Parathyroid adenoma (tissue), 2 donors: ENCODE measurements at regions not wholly inside any gene's neighbourhood (a gene's known extent, or its start where the extent isn't known, plus 50 kb on each side); places are given as distances from the start of the nearest gene placed in this dataset.

ENCODE experiments used
- H2AFZ ChIP-seq: fragments of 300-600 bp; sonication (generic); one replicate; pipeline ENCODE4 v1.7.0; 2017; ENCODE audit warnings: antibody characterized with exemption, mild to moderate bottlenecking
- H3K27ac ChIP-seq: fragments of 300-600 bp; sonication (generic); one replicate; pipeline ENCODE4 v1.7.0; 2017
- H3K27me3 ChIP-seq: fragments of 300-600 bp; sonication (generic); one replicate; pipeline ENCODE4 v1.7.0; 2017; ENCODE audit warnings: low read length; ENCODE audit not compliant: control insufficient read depth, insufficient read depth
- H3K36me3 ChIP-seq: fragments of 300-600 bp; sonication (generic); one replicate; pipeline ENCODE4 v1.7.0; 2017; ENCODE audit warnings: low read length; ENCODE audit not compliant: control insufficient read depth, insufficient read depth
- H3K4me1 ChIP-seq: fragments of 300-600 bp; sonication (generic); one replicate; pipeline ENCODE4 v1.7.0; 2017; ENCODE audit warnings: control low read depth
- H3K4me2 ChIP-seq: fragments of 300-600 bp; sonication (generic); one replicate; pipeline ENCODE4 v1.7.0; 2017; ENCODE audit warnings: low read length
- H3K4me3 ChIP-seq: fragments of 300-600 bp; sonication (generic); one replicate; pipeline ENCODE4 v1.7.0; 2017; ENCODE audit warnings: low read depth, low read length
- H3K79me2 ChIP-seq: fragments of 300-600 bp; sonication (generic); one replicate; pipeline ENCODE4 v1.7.0; 2017; ENCODE audit warnings: control low read depth
- H3K9ac ChIP-seq: fragments of 300-600 bp; sonication (generic); one replicate; pipeline ENCODE4 v1.7.0; 2017; ENCODE audit warnings: mild to moderate bottlenecking
- H3K9me3 ChIP-seq: fragments of 300-600 bp; sonication (generic); one replicate; pipeline ENCODE4 v1.7.0; 2017; ENCODE audit warnings: low read length; ENCODE audit not compliant: control insufficient read depth
- TF ChIP-seq, protein P1 (sequence below): fragments of 300-600 bp; sonication (generic); IDR thresholded peaks from one replicate; pipeline ENCODE4 v1.7.0; 2017; ENCODE audit warnings: antibody characterized with exemption, mild to moderate bottlenecking
- donor health status: primary hyperparathyroidism.

DNA sequence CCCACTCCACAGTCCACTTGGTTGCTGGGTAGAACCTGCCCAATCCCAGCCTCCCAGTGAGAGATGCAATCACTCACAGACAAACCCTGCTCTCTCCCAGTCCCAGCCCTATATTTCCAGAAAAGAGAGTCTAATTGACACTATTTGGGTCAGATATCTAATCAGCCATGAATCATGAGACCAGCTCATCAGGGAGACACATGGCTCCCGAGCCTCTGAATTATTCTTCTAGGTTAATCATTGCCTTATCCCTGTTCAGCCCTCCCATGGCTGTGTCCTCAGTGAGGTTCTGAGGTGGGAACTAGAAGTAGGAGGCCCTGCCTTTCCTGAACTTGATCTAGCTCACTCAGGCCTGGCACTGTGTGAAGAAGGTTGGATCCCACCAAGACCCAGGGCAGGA, 49.9 kb upstream of the ZC3H12A start:
- H3K36me3 ChIP-seq, result no peaks in the 10 kb centered on the region
- no peaks in the 10 kb centered on the region for H3K4me1 ChIP-seq
- H3K4me3 ChIP-seq, result no peak overlapping the region
- H3K9ac ChIP-seq, result no peak overlapping the region
- TF ChIP-seq, protein P1, sequence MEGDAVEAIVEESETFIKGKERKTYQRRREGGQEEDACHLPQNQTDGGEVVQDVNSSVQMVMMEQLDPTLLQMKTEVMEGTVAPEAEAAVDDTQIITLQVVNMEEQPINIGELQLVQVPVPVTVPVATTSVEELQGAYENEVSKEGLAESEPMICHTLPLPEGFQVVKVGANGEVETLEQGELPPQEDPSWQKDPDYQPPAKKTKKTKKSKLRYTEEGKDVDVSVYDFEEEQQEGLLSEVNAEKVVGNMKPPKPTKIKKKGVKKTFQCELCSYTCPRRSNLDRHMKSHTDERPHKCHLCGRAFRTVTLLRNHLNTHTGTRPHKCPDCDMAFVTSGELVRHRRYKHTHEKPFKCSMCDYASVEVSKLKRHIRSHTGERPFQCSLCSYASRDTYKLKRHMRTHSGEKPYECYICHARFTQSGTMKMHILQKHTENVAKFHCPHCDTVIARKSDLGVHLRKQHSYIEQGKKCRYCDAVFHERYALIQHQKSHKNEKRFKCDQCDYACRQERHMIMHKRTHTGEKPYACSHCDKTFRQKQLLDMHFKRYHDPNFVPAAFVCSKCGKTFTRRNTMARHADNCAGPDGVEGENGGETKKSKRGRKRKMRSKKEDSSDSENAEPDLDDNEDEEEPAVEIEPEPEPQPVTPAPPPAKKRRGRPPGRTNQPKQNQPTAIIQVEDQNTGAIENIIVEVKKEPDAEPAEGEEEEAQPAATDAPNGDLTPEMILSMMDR, result no peak
- H3K9me3 ChIP-seq, result no peaks in the 10 kb centered on the region
- H2AFZ ChIP-seq, result no peak overlapping the region
- no peaks in the 10 kb centered on the region for H3K27me3 ChIP-seq
- H3K27ac ChIP-seq, result no peak overlapping the region
- no peak overlapping the region for H3K4me2 ChIP-seq
- H3K79me2 ChIP-seq, result no peaks in the 10 kb centered on the region
